Activated naive CD4-positive, alpha-beta T cell treated with anti-CD3 and anti-CD28 coated beads, Interleukin-2, amount 10 ng/mL, durations not matched to agents 7 days and 5 days (primary cell): ENCODE measurements at regions not wholly inside any gene's neighbourhood (a gene's known extent, or its start where the extent isn't known, plus 50 kb on each side); places are given as distances from the start of the nearest gene placed in this dataset.

Experiments used
- CTCF ChIA-PET: fragments of 350-600 bp; sonication (Branson Sonifier 250); formaldehyde crosslinking; loops from one replicate; lab custom pipeline; 2021; ENCODE audit warnings: antibody characterized with exemption; lab: Charles Lee
- DNase-seq: peaks from one replicate; pipeline ENCODE4 v3.0.0-alpha.2; 2020
- H3K27ac Mint-ChIP-seq: one replicate; pipeline ENCODE4 v1.8.0; 2021; ENCODE audit warnings: mild to moderate bottlenecking, moderate library complexity, mixed read lengths
- H3K27me3 Mint-ChIP-seq: one replicate; pipeline ENCODE4 v1.8.0; 2021; ENCODE audit warnings: mild to moderate bottlenecking, mixed read lengths
- H3K36me3 Mint-ChIP-seq: one replicate; pipeline ENCODE4 v1.8.0; 2021; ENCODE audit warnings: mixed read lengths
- H3K4me1 Mint-ChIP-seq: one replicate; pipeline ENCODE4 v1.8.0; 2021; ENCODE audit warnings: mixed read lengths
- H3K4me3 Mint-ChIP-seq: one replicate; pipeline ENCODE4 v1.8.0; 2021; ENCODE audit warnings: mild to moderate bottlenecking, moderate library complexity, mixed read lengths
- H3K9me3 Mint-ChIP-seq: one replicate; pipeline ENCODE4 v1.8.0; 2021; ENCODE audit warnings: mixed read lengths

GRCh38 chr3:168271932-168272331 is 176.2 kb upstream of the GOLIM4 start:
- no peaks in the 10 kb centered on the region for H3K4me1 Mint-ChIP-seq
- CTCF ChIA-PET, result no interaction called here
- no peaks in the 10 kb centered on the region for H3K36me3 Mint-ChIP-seq
- no peaks in the 10 kb centered on the region for H3K27me3 Mint-ChIP-seq
- no peak overlapping the region for H3K27ac Mint-ChIP-seq
- no peak overlapping the region for H3K4me3 Mint-ChIP-seq
- DNase-seq, result no peak
- no peaks in the 10 kb centered on the region for H3K9me3 Mint-ChIP-seq

- Mint-ChIP-seq H3K9me3 (no peaks in the 10 kb centered on the region), H3K36me3 (no peaks in the 10 kb centered on the region), H3K27me3 (no peaks in the 10 kb centered on the region), H3K4me3 (no peak overlapping the region), H3K4me1 (no peaks in the 10 kb centered on the region), H3K27ac (no peak overlapping the region)
- DNase-seq, result no peak
- CTCF ChIA-PET, result no interaction called here
These were observed 173.3 kb upstream of the GOLIM4 start for GRCh38 chr3:168269001-168269400.

DNA sequence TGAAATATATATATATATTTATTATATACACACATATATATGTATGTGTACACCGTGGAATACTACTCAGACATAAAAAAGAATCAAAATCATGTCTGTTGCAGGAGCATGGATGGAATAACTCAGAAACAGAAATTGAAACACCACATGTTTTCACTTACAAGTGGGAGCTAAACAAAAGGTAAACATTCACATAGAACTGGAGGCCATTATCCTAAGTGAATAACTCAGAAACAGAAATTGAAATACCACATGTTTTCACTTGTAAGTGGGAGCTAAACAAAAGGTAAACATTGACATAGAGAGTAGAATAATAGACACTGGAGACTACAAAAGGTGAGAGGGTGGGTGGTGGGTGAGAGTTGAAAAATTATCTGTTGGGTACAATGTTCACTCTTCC is 171.5 kb upstream of the GOLIM4 start:
- H3K9me3 Mint-ChIP-seq, result no peaks in the 10 kb centered on the region
- CTCF ChIA-PET, result no interaction called here
- no peak overlapping the region for H3K27ac Mint-ChIP-seq
- DNase-seq, result no peak
- H3K27me3 Mint-ChIP-seq, result no peaks in the 10 kb centered on the region
- no peaks in the 10 kb centered on the region for H3K36me3 Mint-ChIP-seq
- no peak overlapping the region for H3K4me3 Mint-ChIP-seq
- H3K4me1 Mint-ChIP-seq, result no peaks in the 10 kb centered on the region

DNA sequence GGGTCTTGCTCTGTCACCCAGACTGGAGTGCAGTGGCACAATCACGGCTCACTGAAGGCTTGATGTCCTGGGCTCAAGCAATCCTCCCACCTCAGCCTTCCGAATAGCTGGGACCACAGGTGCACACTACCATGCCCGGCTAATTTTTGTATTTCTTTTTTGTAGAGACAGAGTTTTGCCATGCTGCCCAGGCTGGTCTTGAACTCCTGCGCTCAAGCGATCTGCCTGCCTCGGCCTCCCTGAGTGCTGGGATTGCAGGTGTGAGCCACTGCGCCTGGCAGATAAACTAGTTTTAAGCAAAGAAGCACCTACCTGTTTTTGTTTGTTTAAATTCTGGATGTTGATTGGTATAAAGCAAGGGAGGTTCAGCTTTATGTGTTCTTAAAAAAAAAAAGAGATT is 170.6 kb upstream of the GOLIM4 start:
- Mint-ChIP-seq H3K9me3 (no peaks in the 10 kb centered on the region), H3K4me1 (no peaks in the 10 kb centered on the region), H3K27me3 (no peaks in the 10 kb centered on the region), H3K4me3 (no peak overlapping the region), H3K27ac (no peak overlapping the region), H3K36me3 (no peaks in the 10 kb centered on the region)
- DNase-seq, result no peak
- CTCF ChIA-PET, result no interaction called here

- Mint-ChIP-seq H3K9me3 (no peaks in the 10 kb centered on the region), H3K27me3 (no peaks in the 10 kb centered on the region), H3K36me3 (no peaks in the 10 kb centered on the region), H3K4me1 (no peaks in the 10 kb centered on the region), H3K4me3 (no peak overlapping the region), H3K27ac (no peak overlapping the region)
- no peak for DNase-seq
- CTCF ChIA-PET, result no interaction called here
These were observed 167.2 kb upstream of the GOLIM4 start for GRCh38 chr3:168262887-168263286.

GRCh38 chr3:168260859-168261258 is 165.1 kb upstream of the GOLIM4 start:
- CTCF ChIA-PET, result no interaction called here
- Mint-ChIP-seq H3K4me3 (no peak overlapping the region), H3K27ac (no peak overlapping the region), H3K4me1 (no peaks in the 10 kb centered on the region), H3K27me3 (no peaks in the 10 kb centered on the region), H3K9me3 (no peaks in the 10 kb centered on the region), H3K36me3 (no peaks in the 10 kb centered on the region)
- no peak for DNase-seq

- CTCF ChIA-PET, result no interaction called here
- Mint-ChIP-seq H3K27me3 (peaks cover 34% of the 10 kb centered on the region), H3K36me3 (no peaks in the 10 kb centered on the region), H3K9me3 (no peaks in the 10 kb centered on the region), H3K4me1 (peaks cover 14% of the 10 kb centered on the region), H3K4me3 (no peak overlapping the region), H3K27ac (no peak overlapping the region)
- no peak for DNase-seq
These were observed 155.6 kb upstream of the GOLIM4 start for GRCh38 chr3:168251371-168251770.

DNA sequence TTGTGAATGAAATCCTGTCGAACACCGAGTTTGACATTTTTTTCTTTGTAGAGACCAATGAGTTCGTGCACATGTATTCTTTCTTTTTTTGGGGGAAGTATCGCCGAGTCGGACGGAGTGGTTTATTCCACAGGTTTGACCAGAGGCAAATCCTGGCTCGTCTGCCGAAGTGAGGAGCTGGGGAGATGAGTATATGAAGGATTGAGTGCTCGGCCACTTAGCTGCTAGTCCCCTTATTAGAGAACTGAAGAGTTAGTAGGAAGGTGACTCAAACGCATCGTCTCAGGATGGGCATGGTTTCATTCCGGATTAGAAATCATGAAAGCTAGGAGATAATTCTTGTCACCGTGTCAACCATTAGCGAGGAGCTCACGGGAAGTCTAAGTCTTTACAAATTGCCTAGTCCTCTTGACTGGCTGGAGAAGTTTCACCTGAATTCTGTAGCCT is 154.7 kb upstream of the GOLIM4 start:
- H3K9me3 Mint-ChIP-seq, result no peaks in the 10 kb centered on the region
- no peak for DNase-seq
- H3K36me3 Mint-ChIP-seq, result no peaks in the 10 kb centered on the region
- CTCF ChIA-PET, result interaction anchor here (1.0 kb wide), 1 partner anchor 10 kb away, joined by 4 read pairs; no protein-coding TSS in a partner anchor
- peaks cover 14% of the 10 kb centered on the region for H3K4me1 Mint-ChIP-seq
- H3K27ac Mint-ChIP-seq, result no peak overlapping the region
- peaks cover 34% of the 10 kb centered on the region for H3K27me3 Mint-ChIP-seq
- peak overlapping the region; percentile 50 for H3K4me3 Mint-ChIP-seq

GRCh38 chr3:168249550-168250414 is 154.1 kb upstream of the GOLIM4 start:
- Mint-ChIP-seq H3K36me3 (no peaks in the 10 kb centered on the region), H3K27ac (no peak overlapping the region), H3K4me1 (peaks cover 14% of the 10 kb centered on the region), H3K9me3 (no peaks in the 10 kb centered on the region), H3K4me3 (peak overlapping the region; percentile 50), H3K27me3 (peaks cover 34% of the 10 kb centered on the region)
- CTCF ChIA-PET, result interaction anchor here (1.0 kb wide), 1 partner anchor 9 kb away, joined by 4 read pairs; no protein-coding TSS in a partner anchor
- DNase-seq, result peak; percentile 31

- Mint-ChIP-seq H3K27me3 (peaks cover 34% of the 10 kb centered on the region), H3K36me3 (no peaks in the 10 kb centered on the region), H3K4me3 (peak overlapping the region; percentile 36), H3K27ac (no peak overlapping the region), H3K4me1 (peaks cover 14% of the 10 kb centered on the region), H3K9me3 (no peaks in the 10 kb centered on the region)
- CTCF ChIA-PET, result interaction anchor here (1.0 kb wide), 1 partner anchor 9 kb away, joined by 4 read pairs; no protein-coding TSS in a partner anchor
- no peak for DNase-seq
These were observed 153.5 kb upstream of the GOLIM4 start for GRCh38 chr3:168249205-168249549.

GRCh38 chr3:168248383-168249204 is 152.9 kb upstream of the GOLIM4 start:
- peak overlapping the region; percentile 36 for H3K4me3 Mint-ChIP-seq
- no peaks in the 10 kb centered on the region for H3K36me3 Mint-ChIP-seq
- CTCF ChIA-PET, result no interaction called here
- H3K4me1 Mint-ChIP-seq, result peaks cover 14% of the 10 kb centered on the region
- H3K27me3 Mint-ChIP-seq, result peaks cover 34% of the 10 kb centered on the region
- H3K9me3 Mint-ChIP-seq, result no peaks in the 10 kb centered on the region
- DNase-seq, result no peak
- no peak overlapping the region for H3K27ac Mint-ChIP-seq

DNA sequence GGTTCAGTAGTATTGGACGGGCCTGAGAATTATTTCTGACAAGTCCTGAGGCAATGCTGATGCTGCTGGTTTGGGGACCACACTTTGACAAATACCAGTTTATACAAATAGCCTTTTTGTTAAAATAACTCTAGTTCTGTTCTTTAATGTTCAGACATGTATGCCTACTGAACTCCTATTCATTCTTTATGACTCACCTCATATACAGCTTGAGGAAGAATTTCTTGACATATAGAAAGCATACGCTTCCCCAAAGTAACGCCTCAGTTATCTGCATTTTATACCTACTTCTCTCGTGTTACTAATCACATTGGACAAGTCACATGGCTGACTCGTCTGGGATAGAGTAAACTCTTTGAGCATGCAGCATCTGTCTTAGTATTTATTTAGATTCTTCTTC is 145.4 kb upstream of the GOLIM4 start:
- H3K27ac Mint-ChIP-seq, result no peak overlapping the region
- no peaks in the 10 kb centered on the region for H3K9me3 Mint-ChIP-seq
- no peaks in the 10 kb centered on the region for H3K4me1 Mint-ChIP-seq
- CTCF ChIA-PET, result no interaction called here
- H3K36me3 Mint-ChIP-seq, result no peaks in the 10 kb centered on the region
- DNase-seq, result no peak
- no peak overlapping the region for H3K4me3 Mint-ChIP-seq
- no peaks in the 10 kb centered on the region for H3K27me3 Mint-ChIP-seq

- no peak overlapping the region for H3K27ac Mint-ChIP-seq
- H3K4me3 Mint-ChIP-seq, result no peak overlapping the region
- H3K9me3 Mint-ChIP-seq, result no peaks in the 10 kb centered on the region
- DNase-seq, result no peak
- CTCF ChIA-PET, result no interaction called here
- no peaks in the 10 kb centered on the region for H3K27me3 Mint-ChIP-seq
- H3K36me3 Mint-ChIP-seq, result no peaks in the 10 kb centered on the region
- no peaks in the 10 kb centered on the region for H3K4me1 Mint-ChIP-seq
These were observed 143.6 kb upstream of the GOLIM4 start for GRCh38 chr3:168239287-168239686.

DNA sequence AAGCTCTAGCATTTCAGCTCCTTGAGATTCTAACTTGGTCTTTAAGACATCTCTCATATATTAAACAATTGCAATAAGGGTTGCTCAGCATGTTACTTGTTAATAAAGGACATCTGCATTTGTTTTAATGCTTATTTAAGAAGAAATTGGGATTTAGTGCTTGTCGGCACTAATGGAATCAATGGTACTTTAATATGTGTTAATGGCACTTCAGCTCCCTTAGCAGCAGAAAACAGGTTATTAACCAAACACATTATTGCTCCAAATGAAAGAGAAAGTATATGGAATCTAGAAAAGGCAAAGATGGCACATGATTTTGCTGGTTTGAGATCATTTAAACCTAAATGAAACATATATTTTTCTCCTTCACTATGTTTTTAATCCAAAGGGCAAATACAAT is 137.3 kb upstream of the GOLIM4 start:
- CTCF ChIA-PET, result no interaction called here

More for the DNA sequence above, 137.3 kb upstream of the GOLIM4 start:
- Mint-ChIP-seq H3K9me3 (no peaks in the 10 kb centered on the region), H3K27me3 (no peaks in the 10 kb centered on the region), H3K27ac (no peak overlapping the region), H3K4me1 (no peaks in the 10 kb centered on the region), H3K4me3 (no peak overlapping the region), H3K36me3 (no peaks in the 10 kb centered on the region)
- no peak for DNase-seq
